GM20000 (cell line): ENCODE measurements at regions not wholly inside any gene's neighbourhood (a gene's known extent, or its start where the extent isn't known, plus 50 kb on each side); places are given as distances from the start of the nearest gene placed in this dataset.

Source experiments
- DNase-seq: peaks from one replicate; pipeline ENCODE4 v3.0.0; 2012; ENCODE audit warnings: low spot score
- TF ChIP-seq, protein P1 (sequence below): IDR thresholded peaks from 2 replicates; pipeline ENCODE4 v1.5.1; 2012; ENCODE audit warnings: mild to moderate bottlenecking, control low read depth; ENCODE audit errors: extremely low read depth, missing control alignments

GRCh38 chr2:191738003-191738402, 60.1 kb downstream of the NABP1 start:
- DNase-seq: no peak
- TF ChIP-seq, protein P1, sequence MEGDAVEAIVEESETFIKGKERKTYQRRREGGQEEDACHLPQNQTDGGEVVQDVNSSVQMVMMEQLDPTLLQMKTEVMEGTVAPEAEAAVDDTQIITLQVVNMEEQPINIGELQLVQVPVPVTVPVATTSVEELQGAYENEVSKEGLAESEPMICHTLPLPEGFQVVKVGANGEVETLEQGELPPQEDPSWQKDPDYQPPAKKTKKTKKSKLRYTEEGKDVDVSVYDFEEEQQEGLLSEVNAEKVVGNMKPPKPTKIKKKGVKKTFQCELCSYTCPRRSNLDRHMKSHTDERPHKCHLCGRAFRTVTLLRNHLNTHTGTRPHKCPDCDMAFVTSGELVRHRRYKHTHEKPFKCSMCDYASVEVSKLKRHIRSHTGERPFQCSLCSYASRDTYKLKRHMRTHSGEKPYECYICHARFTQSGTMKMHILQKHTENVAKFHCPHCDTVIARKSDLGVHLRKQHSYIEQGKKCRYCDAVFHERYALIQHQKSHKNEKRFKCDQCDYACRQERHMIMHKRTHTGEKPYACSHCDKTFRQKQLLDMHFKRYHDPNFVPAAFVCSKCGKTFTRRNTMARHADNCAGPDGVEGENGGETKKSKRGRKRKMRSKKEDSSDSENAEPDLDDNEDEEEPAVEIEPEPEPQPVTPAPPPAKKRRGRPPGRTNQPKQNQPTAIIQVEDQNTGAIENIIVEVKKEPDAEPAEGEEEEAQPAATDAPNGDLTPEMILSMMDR: no peak

DNA sequence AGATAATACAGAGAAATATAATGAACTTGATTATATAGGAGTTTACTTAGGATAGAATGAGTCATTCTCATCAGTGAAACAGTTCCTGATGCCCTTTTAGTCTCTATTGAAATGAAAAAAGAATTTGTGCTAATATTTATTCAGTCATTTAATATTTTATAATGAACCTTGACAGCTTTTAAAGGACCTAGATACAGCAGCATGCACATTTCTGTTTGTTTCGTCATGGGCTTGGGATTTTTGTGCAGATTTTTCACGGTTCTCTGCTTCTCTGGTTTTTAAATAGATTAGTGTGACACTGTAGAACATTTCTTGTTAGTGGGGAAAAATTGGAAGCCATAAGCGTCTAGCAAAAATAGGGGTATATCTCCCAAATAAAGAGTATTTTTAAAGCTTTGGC, 60.7 kb downstream of the NABP1 start:
- TF ChIP-seq, protein P1: no peak

DNA sequence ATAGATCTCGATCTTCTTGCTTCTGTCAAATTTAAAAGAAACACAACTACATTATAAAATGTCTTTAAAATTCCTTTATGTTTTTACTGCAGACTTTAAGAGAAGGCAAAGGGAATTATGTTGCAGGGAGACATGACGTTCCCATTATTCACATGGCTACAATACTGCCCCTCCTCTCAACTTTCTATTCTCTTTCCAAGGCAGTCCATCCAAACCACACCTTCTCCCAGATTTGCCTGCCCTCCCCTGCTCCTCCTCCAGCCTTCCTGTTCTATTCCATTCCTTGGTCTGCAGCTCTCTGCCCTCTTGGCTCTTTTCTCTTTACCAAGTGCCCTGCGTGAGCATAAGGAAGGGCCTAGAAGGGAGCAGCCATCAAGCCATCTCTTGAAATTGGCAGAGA, 61.3 kb downstream of the NABP1 start:
- TF ChIP-seq, protein P1: no peak
- DNase-seq: no peak

More for the DNA sequence above, 60.7 kb downstream of the NABP1 start:
- DNase-seq: no peak

- DNase-seq: peak; percentile 50
- TF ChIP-seq, protein P1: no peak
Measured at GRCh38 chr2:191740016-191740419, 62.1 kb downstream of the NABP1 start.

- TF ChIP-seq, protein P1: no peak
Measured at GRCh38 chr2:191740759-191741158, 62.8 kb downstream of the NABP1 start.

GRCh38 chr2:191746346-191747169, 68.6 kb downstream of the NABP1 start:
- DNase-seq: no peak
- TF ChIP-seq, protein P1: no peak

More at GRCh38 chr2:191740759-191741158, 62.8 kb downstream of the NABP1 start:
- no peak for DNase-seq

- no peak for DNase-seq
Measured at GRCh38 chr2:191747170-191747530, 69.2 kb downstream of the NABP1 start.

More at GRCh38 chr2:191747170-191747530, 69.2 kb downstream of the NABP1 start:
- TF ChIP-seq, protein P1: no peak
